PC-9 (cell line): ENCODE measurements at regions not wholly inside any gene's neighbourhood (a gene's known extent, or its start where the extent isn't known, plus 50 kb on each side); places are given as distances from the start of the nearest gene placed in this dataset.

ENCODE experiments used
- BruUV-seq: library from RNA; stranded (reverse); fragments of 400-500 nt; replicated peaks from 2 replicates; lab custom pipeline; 2021; lab: Mats Ljungman, UMichigan
- CTCF ChIA-PET: fragments of 300-600 bp; sonication (Branson Sonifier 250); formaldehyde crosslinking; loops from one replicate; lab custom pipeline; 2022; ENCODE audit warnings: antibody characterized with exemption; lab: Charles Lee
- POLR2A ChIA-PET: fragments of 300-600 bp; sonication (Branson Sonifier 250); formaldehyde crosslinking; loops from one replicate; lab custom pipeline; 2022; ENCODE audit warnings: antibody characterized with exemption; ENCODE audit not compliant: unreplicated experiment; lab: Charles Lee
- DNase-seq, 2 experiments: peaks; one replicate each; pipeline versions ENCODE4 v3.0.0 to v3.0.0-alpha.2; 2015 to 2022; ENCODE audit warnings: mixed read lengths in 1 of 2
- H2AFZ ChIP-seq: fragments of 200-600 bp; sonication (generic); 2 replicates; pipeline ENCODE4 v1.8.1; 2017; ENCODE audit warnings: antibody characterized with exemption
- H3F3A ChIP-seq: fragments of 200-600 bp; sonication (generic); 2 replicates; pipeline ENCODE4 v1.8.1; 2017; ENCODE audit warnings: antibody characterized with exemption, mild to moderate bottlenecking, low read depth; ENCODE audit not compliant: insufficient read depth
- H3K27ac ChIP-seq: fragments of 200-600 bp; sonication (generic); 2 replicates; pipeline ENCODE4 v1.6.1; 2016; ENCODE audit warnings: mixed run types
- H3K27me3 ChIP-seq: fragments of 200-600 bp; sonication (generic); 2 replicates; pipeline ENCODE4 v1.6.1; 2016; ENCODE audit warnings: low read depth, mixed run types; ENCODE audit not compliant: insufficient read depth
- H3K36me3 ChIP-seq: fragments of 200-600 bp; sonication (generic); 2 replicates; pipeline ENCODE4 v1.6.1; 2016; ENCODE audit warnings: low read depth, mixed run types
- H3K4me1 ChIP-seq: fragments of 200-600 bp; sonication (generic); replicated peaks from 2 replicates; pipeline ENCODE4 v1.6.1; 2016; ENCODE audit warnings: mixed run types; ENCODE audit not compliant: insufficient read depth
- H3K4me2 ChIP-seq: fragments of 200-600 bp; sonication (generic); 2 replicates; pipeline ENCODE4 v1.6.1; 2017; ENCODE audit warnings: mixed run types
- H3K4me3 ChIP-seq: fragments of 200-600 bp; sonication (generic); 2 replicates; pipeline ENCODE4 v1.6.1; 2016; ENCODE audit warnings: mixed run types
- H3K79me2 ChIP-seq: fragments of 200-600 bp; sonication (generic); 2 replicates; pipeline ENCODE4 v1.6.1; 2017; ENCODE audit warnings: low read depth, mixed run types
- H3K9me2 ChIP-seq: fragments of 200-600 bp; sonication (generic); 2 replicates; pipeline ENCODE4 v1.8.1; 2017; ENCODE audit warnings: mild to moderate bottlenecking; ENCODE audit not compliant: insufficient read depth
- H3K9me3 ChIP-seq: fragments of 200-600 bp; sonication (generic); 2 replicates; pipeline ENCODE4 v1.8.1; 2016; ENCODE audit warnings: low read depth; ENCODE audit not compliant: insufficient read depth
- H4K20me1 ChIP-seq: fragments of 200-600 bp; sonication (generic); 2 replicates; pipeline ENCODE4 v1.8.1; 2017; ENCODE audit not compliant: insufficient read depth
- EZH2 ChIP-seq: fragments of 200-600 bp; sonication (generic); IDR thresholded peaks from 2 replicates; pipeline ENCODE4 v1.8.0; 2017; ENCODE audit warnings: antibody characterized with exemption, low read depth
- intact Hi-C: fragments of 100-400 bp; cut with micrococcal nuclease; formaldehyde crosslinking; loops from one replicate; pipeline ENCODE4 v1.10.0; 2022; ENCODE audit not compliant: unreplicated experiment
- TF ChIP-seq, protein P1 (sequence below): fragments of 200-600 bp; sonication (generic); conservative IDR thresholded peaks from 2 replicates; pipeline ENCODE4 v1.6.1; 2017; ENCODE audit warnings: mixed run types, antibody characterized with exemption, mild to moderate bottlenecking, moderate library complexity

DNA sequence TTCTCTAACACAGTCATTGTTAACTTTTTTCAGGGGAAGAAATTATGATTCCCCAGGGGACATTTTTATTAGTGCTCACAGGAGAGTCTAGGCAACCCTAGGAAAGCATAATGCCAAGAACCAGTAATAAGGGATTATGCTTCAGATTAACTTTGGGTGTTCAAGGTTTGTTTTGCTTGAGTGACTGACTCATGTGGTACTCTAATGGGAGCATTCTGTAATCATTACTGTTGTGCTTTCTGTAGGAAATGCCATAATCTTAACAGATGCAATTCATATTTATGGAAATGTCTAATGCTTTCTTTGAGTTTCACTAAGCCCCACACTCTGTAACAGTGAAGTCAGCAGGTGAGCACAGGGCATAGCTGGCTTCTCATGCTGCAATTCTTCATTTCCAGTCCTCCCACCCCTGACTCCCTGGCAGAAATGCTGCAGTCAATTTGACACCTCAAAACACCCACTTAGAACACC, 263.4 kb upstream of the MAN1A1 start:
- Histone ChIP-seq H3K27ac (no peak overlapping the region), H3K4me1 (no peaks in the 10 kb centered on the region), H3K4me2 (no peak overlapping the region), H2AFZ (no peak overlapping the region), H3K36me3 (no peaks in the 10 kb centered on the region), H3F3A (no peaks in the 10 kb centered on the region), H3K4me3 (no peak overlapping the region), H3K9me3 (no peaks in the 10 kb centered on the region), H3K27me3 (no peaks in the 10 kb centered on the region), H3K9me2 (no peaks in the 10 kb centered on the region), H3K79me2 (no peaks in the 10 kb centered on the region), H4K20me1 (no peaks in the 10 kb centered on the region)
- intact Hi-C loops, result no loop called here
- ChIA-PET POLR2A (no interaction called here), CTCF (no interaction called here)
- TF ChIP-seq, protein P1, sequence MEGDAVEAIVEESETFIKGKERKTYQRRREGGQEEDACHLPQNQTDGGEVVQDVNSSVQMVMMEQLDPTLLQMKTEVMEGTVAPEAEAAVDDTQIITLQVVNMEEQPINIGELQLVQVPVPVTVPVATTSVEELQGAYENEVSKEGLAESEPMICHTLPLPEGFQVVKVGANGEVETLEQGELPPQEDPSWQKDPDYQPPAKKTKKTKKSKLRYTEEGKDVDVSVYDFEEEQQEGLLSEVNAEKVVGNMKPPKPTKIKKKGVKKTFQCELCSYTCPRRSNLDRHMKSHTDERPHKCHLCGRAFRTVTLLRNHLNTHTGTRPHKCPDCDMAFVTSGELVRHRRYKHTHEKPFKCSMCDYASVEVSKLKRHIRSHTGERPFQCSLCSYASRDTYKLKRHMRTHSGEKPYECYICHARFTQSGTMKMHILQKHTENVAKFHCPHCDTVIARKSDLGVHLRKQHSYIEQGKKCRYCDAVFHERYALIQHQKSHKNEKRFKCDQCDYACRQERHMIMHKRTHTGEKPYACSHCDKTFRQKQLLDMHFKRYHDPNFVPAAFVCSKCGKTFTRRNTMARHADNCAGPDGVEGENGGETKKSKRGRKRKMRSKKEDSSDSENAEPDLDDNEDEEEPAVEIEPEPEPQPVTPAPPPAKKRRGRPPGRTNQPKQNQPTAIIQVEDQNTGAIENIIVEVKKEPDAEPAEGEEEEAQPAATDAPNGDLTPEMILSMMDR, result no peak
- no peak for TF ChIP-seq EZH2
- no peak for DNase-seq
- no TSS peak for BruUV-seq

GRCh38 chr6:119612176-119612891, 262.8 kb upstream of the MAN1A1 start:
- H3K9me3 ChIP-seq, result no peaks in the 10 kb centered on the region
- ChIA-PET CTCF (no interaction called here), POLR2A (no interaction called here)
- no peaks in the 10 kb centered on the region for H3F3A ChIP-seq
- H3K9me2 ChIP-seq, result no peaks in the 10 kb centered on the region
- BruUV-seq, result no TSS peak
- intact Hi-C loops, result no loop called here
- no peak overlapping the region for H3K4me2 ChIP-seq
- H3K27ac ChIP-seq, result no peak overlapping the region
- DNase-seq, result no peak
- no peaks in the 10 kb centered on the region for H3K36me3 ChIP-seq
- no peak overlapping the region for H2AFZ ChIP-seq
- H4K20me1 ChIP-seq, result no peaks in the 10 kb centered on the region
- no peaks in the 10 kb centered on the region for H3K4me1 ChIP-seq
- no peaks in the 10 kb centered on the region for H3K27me3 ChIP-seq
- no peak overlapping the region for H3K4me3 ChIP-seq
- TF ChIP-seq, protein P1, result no peak
- TF ChIP-seq EZH2, result no peak
- H3K79me2 ChIP-seq, result no peaks in the 10 kb centered on the region

DNA sequence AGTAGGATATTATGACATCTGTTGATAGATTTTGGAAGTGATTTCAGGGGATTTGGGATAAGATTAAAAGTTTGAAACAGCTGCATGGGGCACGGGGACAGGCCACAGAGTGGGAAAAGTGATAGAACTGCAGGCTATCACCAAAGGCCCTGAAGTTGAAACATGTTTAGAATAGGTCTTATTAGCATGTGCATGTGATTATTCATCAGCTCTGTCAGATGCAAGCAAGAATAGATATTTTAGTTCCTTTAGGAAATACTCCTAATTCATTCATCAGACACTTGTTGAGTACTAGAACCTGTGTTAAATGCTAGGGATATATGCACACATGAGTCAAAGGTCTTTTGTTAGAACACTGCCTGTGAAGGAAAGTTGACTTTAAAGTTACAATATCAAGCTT, 261.2 kb upstream of the MAN1A1 start:
- no peaks in the 10 kb centered on the region for H4K20me1 ChIP-seq
- no peak for TF ChIP-seq EZH2
- TF ChIP-seq, protein P1, result no peak
- intact Hi-C loops, result no loop called here
- DNase-seq, result no peak
- H3K4me3 ChIP-seq, result no peak overlapping the region
- H2AFZ ChIP-seq, result no peak overlapping the region; the same call in 1 of the 2 replicates
- H3K9me2 ChIP-seq, result no peaks in the 10 kb centered on the region
- no peaks in the 10 kb centered on the region for H3F3A ChIP-seq
- H3K27me3 ChIP-seq, result no peaks in the 10 kb centered on the region
- H3K36me3 ChIP-seq, result no peaks in the 10 kb centered on the region
- H3K4me2 ChIP-seq, result no peak overlapping the region
- H3K27ac ChIP-seq, result no peak overlapping the region
- no peaks in the 10 kb centered on the region for H3K9me3 ChIP-seq
- H3K79me2 ChIP-seq, result no peaks in the 10 kb centered on the region
- no TSS peak for BruUV-seq
- H3K4me1 ChIP-seq, result no peaks in the 10 kb centered on the region
- ChIA-PET CTCF (no interaction called here), POLR2A (no interaction called here)
